Fibroblast of skin of back (primary cell): ENCODE measurements at regions not wholly inside any gene's neighbourhood (a gene's known extent, or its start where the extent isn't known, plus 50 kb on each side); places are given as distances from the start of the nearest gene placed in this dataset.
"Not testable (repeated sequence)": the region's sequence is repeated elsewhere in the genome, so short reads cannot be mapped to it uniquely, and the experiment has no call there.

Source experiments
- DNase-seq: peaks from one replicate; pipeline ENCODE4 v3.0.0-alpha.2; 2013

DNA sequence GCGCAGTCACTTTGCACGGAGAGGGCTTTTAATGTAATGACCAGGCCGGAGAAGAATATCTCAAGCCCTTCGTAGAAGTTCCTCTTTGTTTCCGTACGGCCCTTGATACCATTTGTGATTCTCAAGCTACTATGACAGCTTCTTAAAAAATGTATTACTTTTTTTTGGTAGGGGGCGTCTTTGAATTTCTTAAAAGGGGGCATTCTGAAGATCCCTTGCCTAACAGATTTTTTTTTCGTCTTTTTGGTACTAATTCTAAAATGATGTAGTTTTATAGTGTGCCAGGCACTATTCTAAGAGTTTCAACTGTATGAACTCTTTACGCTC lies 614.0 kb downstream of the MCTP2 start:
- DNase-seq = no peak

DNA sequence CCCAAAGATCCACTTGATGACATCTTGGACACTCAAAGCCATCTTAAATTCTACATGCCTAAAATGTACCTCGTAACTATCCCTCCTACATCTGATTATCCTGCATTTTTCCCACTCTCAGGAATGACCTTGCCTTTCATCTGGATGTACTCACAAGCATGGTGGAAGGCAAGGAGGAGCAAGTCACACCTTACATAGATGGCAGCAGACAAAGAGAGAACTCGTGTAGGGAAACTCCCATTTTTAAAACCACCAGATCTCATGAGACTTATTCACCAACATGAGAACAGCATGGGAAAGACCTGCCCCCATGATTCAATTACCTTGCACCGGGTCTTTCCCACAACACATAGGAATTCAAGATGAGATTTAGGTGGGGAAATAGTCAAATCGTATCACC lies 616.0 kb downstream of the MCTP2 start:
- DNase-seq = no peak

- no peak for DNase-seq
Observed at GRCh38 chr15:94848054-94848453, 616.7 kb downstream of the MCTP2 start.

DNA sequence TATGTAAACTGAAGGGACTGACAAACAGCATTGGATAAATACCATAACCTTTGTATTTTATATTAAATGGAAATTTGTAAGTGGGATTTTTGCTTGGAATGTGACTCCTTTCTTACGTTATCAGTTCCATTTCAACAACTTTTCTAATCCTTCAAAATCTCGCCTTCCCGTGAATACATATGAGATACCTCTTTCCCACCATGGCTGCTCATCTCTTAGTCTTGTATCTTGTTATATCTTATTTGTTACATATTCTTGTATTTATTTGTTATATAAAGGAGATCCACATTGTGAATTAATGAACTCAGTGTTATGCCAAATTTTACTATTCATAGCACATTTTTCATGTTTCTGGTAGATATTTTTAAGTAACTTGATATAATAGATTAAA lies 623.7 kb downstream of the MCTP2 start:
- no peak for DNase-seq

- no peak for DNase-seq
Observed at GRCh38 chr15:94855409-94856266, 624.3 kb downstream of the MCTP2 start.

GRCh38 chr15:94856267-94856854 lies 625.0 kb downstream of the MCTP2 start:
- DNase-seq = no peak

DNA sequence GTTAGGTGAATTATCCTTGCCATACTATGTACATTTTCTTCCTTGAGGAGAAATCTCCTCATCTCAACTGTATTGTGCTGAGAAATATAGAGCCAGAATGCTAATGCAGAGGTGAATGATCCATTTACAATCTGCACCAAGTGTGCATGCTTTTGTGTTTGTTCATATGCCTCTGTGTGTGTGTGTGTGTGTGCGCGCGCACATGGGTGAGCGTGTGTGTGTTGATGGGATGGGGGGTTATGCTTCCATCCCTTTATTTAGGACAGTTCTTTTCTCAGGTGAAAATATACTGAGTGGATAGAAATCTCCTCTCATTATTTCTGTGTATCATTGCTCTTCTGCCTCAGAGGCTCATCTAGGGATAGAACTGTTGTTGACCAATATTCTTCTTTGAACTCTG lies 626.1 kb downstream of the MCTP2 start:
- DNase-seq = no peak

GRCh38 chr15:94858011-94858410 lies 626.6 kb downstream of the MCTP2 start:
- no peak for DNase-seq

GRCh38 chr15:94858449-94858848 lies 627.1 kb downstream of the MCTP2 start:
- DNase-seq = no peak

DNA sequence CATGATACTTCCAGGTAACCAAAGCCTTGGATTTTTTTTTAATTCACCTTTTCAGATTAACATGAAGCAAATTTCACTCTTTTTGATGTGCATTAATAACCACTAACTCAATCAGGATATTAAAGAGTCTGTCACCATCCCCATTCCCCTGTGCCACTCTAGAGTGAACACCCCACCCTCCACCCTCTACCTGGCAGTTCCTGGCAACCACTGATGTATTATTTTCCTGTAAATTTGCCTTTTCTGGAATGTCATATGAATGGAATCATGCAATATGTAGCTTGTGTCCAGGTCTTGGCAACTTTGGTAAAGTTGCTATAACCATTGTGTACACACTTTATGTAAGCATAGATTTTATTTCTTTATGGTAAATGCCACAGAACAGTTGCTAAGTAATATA lies 627.6 kb downstream of the MCTP2 start:
- DNase-seq = no peak

- no peak for DNase-seq
Observed at GRCh38 chr15:94864600-94864999, 633.2 kb downstream of the MCTP2 start.

GRCh38 chr15:94868265-94868664 lies 636.9 kb downstream of the MCTP2 start:
- not testable (repeated sequence) for DNase-seq

DNA sequence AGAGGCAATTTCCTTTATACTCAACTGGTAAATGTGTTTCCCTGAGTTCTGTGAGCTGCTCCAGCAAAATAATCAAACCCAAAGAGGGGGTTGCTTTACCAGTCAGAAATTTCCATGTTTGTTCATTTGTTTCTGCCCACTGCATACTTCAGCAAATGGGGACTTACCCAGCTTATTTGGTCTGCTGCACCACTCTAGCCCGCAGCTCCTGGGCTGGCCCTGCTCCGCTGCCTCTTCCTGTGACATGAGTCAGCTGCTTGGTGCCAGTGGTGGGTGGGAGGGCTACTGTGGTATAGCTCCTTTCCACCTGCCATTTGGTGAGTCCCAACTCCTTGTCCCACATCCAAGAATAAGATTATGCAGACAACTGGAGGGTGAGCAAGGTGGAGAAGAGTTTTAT lies 644.2 kb downstream of the MCTP2 start:
- no peak for DNase-seq

DNA sequence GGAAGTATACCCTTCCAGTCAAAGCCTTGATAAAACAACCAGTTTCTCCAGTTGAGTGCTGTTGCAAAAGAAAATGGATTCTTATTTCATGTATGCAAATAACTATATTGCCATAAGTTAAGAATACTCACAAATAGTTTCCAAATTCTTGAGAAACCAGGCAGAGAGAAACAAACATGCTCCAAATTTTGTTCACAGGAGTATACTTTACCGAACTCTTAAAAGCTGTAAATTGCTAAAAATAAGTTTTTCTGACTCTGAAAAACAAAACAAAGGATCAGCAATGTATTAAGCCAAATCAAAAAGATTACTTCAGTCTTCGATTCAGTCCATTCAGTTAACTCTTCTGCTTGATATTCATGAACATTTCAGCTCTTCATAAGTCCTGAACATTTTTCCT lies 646.5 kb downstream of the MCTP2 start:
- DNase-seq = no peak

- no peak for DNase-seq
Observed at GRCh38 chr15:94882071-94882712, 650.8 kb downstream of the MCTP2 start.

GRCh38 chr15:94887391-94887790 lies 656.0 kb downstream of the MCTP2 start:
- DNase-seq = no peak

DNA sequence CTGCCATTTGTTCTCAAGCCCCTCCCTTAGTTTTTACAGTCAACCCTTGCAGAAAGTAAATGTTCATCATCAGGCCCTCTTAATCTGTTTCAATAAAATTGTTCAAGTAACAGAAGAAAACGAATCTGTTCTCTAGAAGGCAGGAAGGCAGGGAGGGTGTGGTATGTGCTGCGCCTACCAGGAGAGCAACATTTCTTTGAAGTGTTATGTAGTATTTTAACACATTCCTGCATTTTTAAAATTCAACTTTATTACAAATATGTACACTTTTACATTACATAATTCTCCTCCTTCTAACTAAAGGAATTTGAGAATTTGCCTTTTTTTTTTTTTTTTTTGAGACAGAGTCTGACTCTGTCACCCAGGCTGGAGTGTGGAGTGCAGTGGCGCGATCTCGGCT lies 657.8 kb downstream of the MCTP2 start:
- DNase-seq = no peak

DNA sequence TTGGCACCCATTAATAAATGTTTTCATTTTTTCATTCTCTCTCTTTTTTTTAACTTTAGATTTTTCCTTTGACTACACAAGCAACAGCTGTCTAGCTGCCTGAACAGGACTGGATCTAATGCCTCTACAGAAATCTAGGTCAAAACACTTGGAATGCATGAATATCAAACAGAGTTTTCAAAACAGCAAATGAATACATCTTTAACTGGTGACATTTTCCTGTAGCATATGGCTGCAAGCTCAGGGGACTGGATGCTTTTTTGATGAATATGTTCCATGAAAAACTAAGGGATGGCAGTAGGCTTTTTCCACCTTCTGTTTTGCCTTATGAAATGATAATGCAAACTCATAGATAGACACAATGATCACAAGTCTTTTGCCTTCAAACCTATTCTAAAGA lies 661.7 kb downstream of the MCTP2 start:
- no peak for DNase-seq

- no peak for DNase-seq
Observed at GRCh38 chr15:94894056-94894455, 662.7 kb downstream of the MCTP2 start.

- no peak for DNase-seq
Observed at GRCh38 chr15:94909510-94909909, 678.1 kb downstream of the MCTP2 start.

DNA sequence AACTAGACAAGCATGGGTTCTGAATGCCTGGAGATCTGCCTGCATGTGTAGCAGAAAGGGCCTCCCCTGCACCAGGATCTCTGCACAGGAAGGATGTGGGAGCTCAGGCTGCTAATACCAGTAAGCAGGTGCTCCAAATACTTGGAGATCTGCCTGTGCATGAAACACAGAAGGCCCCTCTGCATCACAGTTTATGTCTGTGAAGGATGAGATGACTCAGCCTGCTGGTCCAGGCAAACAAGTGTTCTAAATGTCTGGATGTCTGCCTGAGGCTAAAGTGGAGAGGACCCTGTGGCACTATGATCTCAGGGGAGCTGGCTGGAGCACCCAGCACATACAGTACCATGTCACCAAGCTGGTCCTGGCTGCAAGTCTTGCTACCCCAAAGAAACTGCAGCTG lies 678.8 kb downstream of the MCTP2 start:
- no peak for DNase-seq

DNA sequence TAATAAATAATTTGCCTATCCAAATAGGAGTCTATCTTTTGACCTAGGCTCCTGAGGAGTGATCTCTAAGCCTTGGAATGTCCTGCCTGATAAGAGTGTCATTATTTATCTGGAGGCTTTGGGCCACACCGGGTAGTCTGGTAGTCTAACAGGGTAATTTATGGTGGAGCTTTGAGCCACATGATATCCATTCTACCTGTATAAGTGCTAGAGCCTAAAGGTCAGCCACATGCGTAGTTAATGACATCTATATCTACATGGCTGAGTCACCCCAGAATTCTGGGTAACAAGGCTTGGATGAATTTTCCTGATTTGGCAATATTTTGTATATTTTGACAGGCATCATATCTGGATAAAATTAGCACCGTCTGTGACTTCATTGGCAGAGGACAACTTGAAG lies 681.4 kb downstream of the MCTP2 start:
- DNase-seq = no peak

GRCh38 chr15:94917068-94917467 lies 685.7 kb downstream of the MCTP2 start:
- DNase-seq = no peak

DNA sequence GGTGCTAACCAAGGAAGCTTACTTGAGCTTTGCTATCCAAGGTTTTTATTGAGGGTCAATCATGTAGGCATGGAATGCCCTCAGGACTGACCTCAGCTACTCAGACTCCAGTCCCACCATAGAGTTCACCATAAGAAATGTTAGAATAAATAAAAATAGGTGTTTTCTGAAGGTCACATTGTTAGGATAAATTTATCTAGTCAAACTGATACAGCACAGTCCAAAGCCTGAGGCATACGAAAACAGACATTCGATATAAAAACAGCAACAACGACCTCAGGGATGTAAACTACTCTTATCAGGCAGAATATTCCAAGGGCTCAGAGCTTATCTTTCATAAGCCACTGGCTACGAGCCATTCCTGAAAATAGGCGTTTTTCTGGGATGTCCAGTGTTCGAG lies 690.6 kb downstream of the MCTP2 start:
- no peak for DNase-seq
